Thyroid gland (tissue), 4 donors: ENCODE measurements at regions not wholly inside any gene's neighbourhood (a gene's known extent, or its start where the extent isn't known, plus 50 kb on each side); places are given as distances from the start of the nearest gene placed in this dataset.

Experiments
- POLR2A ChIP-seq, 2 donors: fragments of 450-650 bp; IDR thresholded peaks; one replicate each; pipeline ENCODE4 v1.6.1; 2017; ENCODE audit warnings: antibody characterized with exemption in 2 of 2, mild to moderate bottlenecking in 2 of 2, moderate library complexity in 1 of 2
- TF ChIP-seq, protein P1 (sequence below), 6 experiments: fragments of 200-600 bp in 3 of 6; fragments of 450-650 bp in 3 of 6; sonication (generic) in 3 of 6; IDR thresholded peaks; one replicate each; pipeline ENCODE4 v1.5.1; 2016 to 2019; ENCODE audit warnings: antibody characterized with exemption in 6 of 6, mild to moderate bottlenecking in 2 of 6, inconsistent platforms in 1 of 6, moderate library complexity in 1 of 6

DNA sequence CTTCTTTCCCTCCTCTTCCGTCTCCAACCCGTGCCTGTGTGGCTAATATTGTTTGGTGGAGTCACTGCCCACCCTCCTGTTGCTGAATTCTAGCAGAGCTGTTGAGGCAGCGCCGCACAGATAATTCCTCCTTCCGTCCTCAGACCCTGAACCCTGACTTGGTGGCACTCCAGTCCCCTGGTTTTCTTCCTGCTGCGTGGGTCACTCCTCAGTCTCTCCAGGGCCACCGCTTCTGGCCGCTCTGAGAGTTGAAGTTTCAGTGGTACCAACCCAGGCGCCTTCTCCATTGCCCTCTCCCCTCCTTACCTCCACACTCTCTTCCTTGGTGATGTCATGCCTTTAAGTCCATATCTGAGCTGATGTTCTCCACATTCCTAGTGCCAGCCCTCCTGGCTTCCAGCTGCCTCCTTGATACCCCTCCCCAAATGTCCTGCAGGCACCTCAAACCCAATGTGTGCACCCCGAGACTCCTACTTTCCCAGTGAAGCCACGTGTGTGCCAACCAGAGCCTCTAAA is 54.5 kb upstream of the RASD2 start:
- TF ChIP-seq, protein P1, sequence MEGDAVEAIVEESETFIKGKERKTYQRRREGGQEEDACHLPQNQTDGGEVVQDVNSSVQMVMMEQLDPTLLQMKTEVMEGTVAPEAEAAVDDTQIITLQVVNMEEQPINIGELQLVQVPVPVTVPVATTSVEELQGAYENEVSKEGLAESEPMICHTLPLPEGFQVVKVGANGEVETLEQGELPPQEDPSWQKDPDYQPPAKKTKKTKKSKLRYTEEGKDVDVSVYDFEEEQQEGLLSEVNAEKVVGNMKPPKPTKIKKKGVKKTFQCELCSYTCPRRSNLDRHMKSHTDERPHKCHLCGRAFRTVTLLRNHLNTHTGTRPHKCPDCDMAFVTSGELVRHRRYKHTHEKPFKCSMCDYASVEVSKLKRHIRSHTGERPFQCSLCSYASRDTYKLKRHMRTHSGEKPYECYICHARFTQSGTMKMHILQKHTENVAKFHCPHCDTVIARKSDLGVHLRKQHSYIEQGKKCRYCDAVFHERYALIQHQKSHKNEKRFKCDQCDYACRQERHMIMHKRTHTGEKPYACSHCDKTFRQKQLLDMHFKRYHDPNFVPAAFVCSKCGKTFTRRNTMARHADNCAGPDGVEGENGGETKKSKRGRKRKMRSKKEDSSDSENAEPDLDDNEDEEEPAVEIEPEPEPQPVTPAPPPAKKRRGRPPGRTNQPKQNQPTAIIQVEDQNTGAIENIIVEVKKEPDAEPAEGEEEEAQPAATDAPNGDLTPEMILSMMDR (IDR thresholded peaks at IDR 0.05), result no peak
- no peak for TF ChIP-seq POLR2A (IDR thresholded peaks at IDR 0.05)
